Tibial artery (tissue), 4 donors: ENCODE measurements at regions not wholly inside any gene's neighbourhood (a gene's known extent, or its start where the extent isn't known, plus 50 kb on each side); places are given as distances from the start of the nearest gene placed in this dataset.
"Not testable (repeated sequence)": the region's sequence is repeated elsewhere in the genome, so short reads cannot be mapped to it uniquely, and the experiment has no call there.

Experiments used
- DNase-seq, 2 donors: peaks; one replicate each; pipeline ENCODE4 v3.0.0-alpha.2; 2019
- H3K27ac ChIP-seq, 2 donors: fragments of 200-600 bp; sonication (generic) in 1 of 2; 1 replicate in 1 of 2; 2 replicates in 1 of 2; pipeline ENCODE4 v1.5.1; 2018 to 2019; ENCODE audit warnings: mild to moderate bottlenecking in 1 of 2
- H3K27me3 ChIP-seq, 2 donors: fragments of 200-600 bp; sonication (generic) in 1 of 2; one replicate each; pipeline versions ENCODE4 v1.5.1 to v1.6.0; 2016 to 2019
- H3K36me3 ChIP-seq, 3 donors: fragments of 200-600 bp; sonication (generic) in 2 of 3; one replicate each; pipeline ENCODE4 v1.5.1; 2016 to 2019; ENCODE audit warnings: mild to moderate bottlenecking in 2 of 3
- H3K4me1 ChIP-seq, 4 donors: fragments of 200-600 bp; sonication (generic) in 2 of 4; 1 replicate in 3 of 4; 2 replicates in 1 of 4; pipeline ENCODE4 v1.5.1; 2016 to 2019
- H3K4me3 ChIP-seq, 2 donors: fragments of 200-600 bp; sonication (generic) in 1 of 2; 1 replicate in 1 of 2; 2 replicates in 1 of 2; pipeline ENCODE4 v1.5.1; 2018 to 2019; ENCODE audit warnings: mild to moderate bottlenecking in 2 of 2
- H3K9me3 ChIP-seq, 3 donors: fragments of 200-600 bp; sonication (generic) in 1 of 3; one replicate each; pipeline ENCODE4 v1.5.1; 2016 to 2019
- intact Hi-C: fragments of 100-400 bp; cut with DNase I; formaldehyde crosslinking; loops from one replicate; pipeline ENCODE4 v1.15.0; 2023; ENCODE audit warnings: low total_unique reads
- TF ChIP-seq, protein P1 (sequence below), 2 experiments: fragments of 200-600 bp in 1 of 2; fragments of 450-650 bp in 1 of 2; IDR thresholded peaks; one replicate each; pipeline ENCODE4 v1.5.1; 2017 to 2019; ENCODE audit warnings: antibody characterized with exemption in 2 of 2, mild to moderate bottlenecking in 1 of 2, moderate library complexity in 1 of 2

DNA sequence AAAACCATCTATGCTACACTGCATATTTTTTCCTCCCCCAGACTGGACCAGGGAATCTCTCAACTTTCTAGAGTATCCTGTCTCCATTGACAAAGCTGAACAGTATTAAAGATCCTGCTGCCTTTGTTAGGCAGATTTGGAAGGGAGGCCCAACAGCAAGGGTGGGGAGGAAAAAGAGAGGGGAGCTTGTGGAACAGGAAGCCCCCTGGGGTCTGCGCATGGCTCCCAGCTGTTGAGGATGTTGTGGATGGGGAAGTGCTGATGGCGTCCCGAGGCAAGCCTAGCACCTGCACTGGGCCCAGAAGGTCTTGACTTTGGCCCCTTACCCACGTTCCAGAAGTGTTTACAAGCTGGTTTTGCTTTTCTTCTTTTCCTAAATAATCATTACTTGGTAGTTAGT, 146.6 kb downstream of the TBC1D2B start:
- DNase-seq, H3K27ac ChIP-seq, H3K36me3 ChIP-seq, H3K9me3 ChIP-seq, H3K4me3 ChIP-seq, intact Hi-C loops, H3K4me1 ChIP-seq, H3K27me3 ChIP-seq: not testable (repeated sequence)

DNA sequence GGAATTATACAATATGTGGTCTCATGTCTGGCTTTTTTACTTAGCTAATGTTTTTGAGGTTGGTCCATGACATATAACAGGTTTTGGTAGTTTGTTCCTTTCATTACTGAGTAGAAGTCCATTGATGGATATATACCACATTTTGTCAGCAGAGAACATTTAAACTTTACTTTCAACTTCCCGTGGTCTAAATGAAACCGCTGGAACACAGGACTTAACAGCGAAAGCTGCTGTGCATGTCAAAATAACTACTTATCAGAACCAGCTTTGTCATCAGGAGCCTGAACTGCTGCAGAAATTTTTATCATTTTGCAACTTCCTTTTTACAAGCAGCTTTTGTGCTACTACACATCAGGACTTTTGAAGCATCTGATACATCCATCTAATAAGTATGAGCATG, 147.0 kb downstream of the TBC1D2B start:
- H3K9me3 ChIP-seq, intact Hi-C loops, H3K4me1 ChIP-seq, H3K4me3 ChIP-seq, H3K27ac ChIP-seq, H3K36me3 ChIP-seq, DNase-seq, H3K27me3 ChIP-seq: not testable (repeated sequence)

DNA sequence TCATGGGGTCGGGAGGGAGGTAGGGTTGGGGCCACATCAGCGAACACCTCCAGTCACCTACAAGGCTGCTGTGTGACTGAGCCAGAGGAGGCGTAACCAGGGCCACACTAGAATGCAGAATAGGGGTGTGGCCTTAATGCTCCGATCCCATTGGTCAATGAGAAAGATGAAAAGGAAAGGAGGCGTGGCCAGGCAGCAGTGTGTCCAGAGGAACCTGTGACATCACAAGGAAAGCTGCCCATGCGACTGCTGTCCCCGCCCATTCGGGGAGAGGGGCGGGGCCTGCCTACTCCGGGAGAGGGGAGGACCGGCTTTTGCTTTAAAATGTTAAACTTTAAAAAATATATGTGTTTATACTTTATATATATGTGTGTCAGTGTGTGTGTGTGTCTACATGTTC, 150.7 kb downstream of the TBC1D2B start:
- H3K9me3 ChIP-seq, intact Hi-C loops, H3K27ac ChIP-seq, H3K4me3 ChIP-seq, DNase-seq, H3K27me3 ChIP-seq, H3K4me1 ChIP-seq, H3K36me3 ChIP-seq: not testable (repeated sequence)

DNA sequence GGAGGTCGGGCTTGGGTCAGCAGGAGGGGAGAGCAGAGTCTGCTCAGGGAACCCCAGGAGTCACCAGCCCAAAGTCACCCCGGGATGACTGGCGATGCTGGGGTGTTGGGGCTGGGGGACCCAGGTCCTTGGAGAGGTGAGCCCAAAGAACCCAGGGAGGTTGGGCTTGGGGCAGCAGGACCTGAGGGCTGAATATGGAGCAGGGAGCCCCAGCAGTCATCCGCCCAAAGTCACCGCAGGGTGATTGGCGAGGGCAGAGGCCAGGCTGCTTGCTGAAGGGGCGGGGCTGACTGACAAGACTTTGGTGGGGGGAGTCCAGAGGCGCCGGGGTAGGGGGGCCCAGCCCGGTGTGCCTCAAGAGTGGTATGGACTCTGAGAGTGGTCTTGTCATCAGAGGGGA, 151.2 kb downstream of the TBC1D2B start:
- H3K9me3 ChIP-seq, H3K27ac ChIP-seq, intact Hi-C loops, H3K27me3 ChIP-seq, H3K4me1 ChIP-seq, H3K36me3 ChIP-seq, DNase-seq, H3K4me3 ChIP-seq: not testable (repeated sequence)

DNA sequence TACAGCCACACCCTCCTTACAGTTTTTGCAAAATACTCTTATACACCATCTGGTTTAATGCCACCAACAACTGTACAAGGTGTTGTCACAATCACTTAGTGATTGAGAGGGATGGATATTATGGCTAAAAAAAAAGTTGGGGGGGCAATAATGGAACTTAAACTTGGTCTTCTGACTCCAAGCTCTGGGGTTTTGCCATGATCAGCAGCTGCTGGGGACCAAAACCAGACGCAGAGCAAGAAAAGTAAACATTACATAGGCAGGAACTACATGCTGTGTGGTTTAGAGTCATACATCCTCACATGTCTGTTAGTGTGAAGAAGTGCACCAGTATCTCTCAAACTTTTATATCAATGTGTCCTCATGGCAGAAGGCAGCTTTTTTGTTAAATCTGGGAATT, 152.4 kb downstream of the TBC1D2B start:
- intact Hi-C loops, H3K4me1 ChIP-seq, H3K36me3 ChIP-seq, H3K27me3 ChIP-seq, DNase-seq, H3K27ac ChIP-seq, H3K4me3 ChIP-seq, H3K9me3 ChIP-seq: not testable (repeated sequence)

DNA sequence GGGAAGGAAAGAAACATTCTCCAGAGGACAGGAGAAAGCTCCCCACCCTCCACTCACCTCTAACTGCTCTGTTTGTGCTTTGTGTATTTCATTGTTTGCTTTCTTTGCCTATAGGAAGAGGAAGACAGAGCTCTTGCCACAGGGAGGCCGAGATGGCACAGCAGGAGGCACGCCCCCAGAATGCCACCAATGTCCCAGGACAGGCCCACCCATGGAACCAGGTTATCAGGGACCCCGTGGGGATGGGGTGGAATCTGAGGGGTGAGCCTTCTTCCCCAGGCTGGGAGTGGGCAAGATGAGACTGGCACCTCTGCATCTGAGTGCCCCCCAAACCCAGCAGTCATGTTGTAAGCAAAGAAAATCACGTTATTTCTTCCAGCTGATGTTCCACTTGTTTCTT, 155.8 kb downstream of the TBC1D2B start:
- no peaks in the 10 kb centered on the region for H3K36me3 ChIP-seq
- H3K27me3 ChIP-seq, result peaks cover 0 to 6% of the 10 kb centered on the region in 2 donors
- H3K4me1 ChIP-seq, result no peaks in the 10 kb centered on the region
- no peak for DNase-seq
- no peak overlapping the region for H3K27ac ChIP-seq
- intact Hi-C loops, result no loop called here
- no peak overlapping the region for H3K4me3 ChIP-seq
- H3K9me3 ChIP-seq, result no peaks in the 10 kb centered on the region
- TF ChIP-seq, protein P1, sequence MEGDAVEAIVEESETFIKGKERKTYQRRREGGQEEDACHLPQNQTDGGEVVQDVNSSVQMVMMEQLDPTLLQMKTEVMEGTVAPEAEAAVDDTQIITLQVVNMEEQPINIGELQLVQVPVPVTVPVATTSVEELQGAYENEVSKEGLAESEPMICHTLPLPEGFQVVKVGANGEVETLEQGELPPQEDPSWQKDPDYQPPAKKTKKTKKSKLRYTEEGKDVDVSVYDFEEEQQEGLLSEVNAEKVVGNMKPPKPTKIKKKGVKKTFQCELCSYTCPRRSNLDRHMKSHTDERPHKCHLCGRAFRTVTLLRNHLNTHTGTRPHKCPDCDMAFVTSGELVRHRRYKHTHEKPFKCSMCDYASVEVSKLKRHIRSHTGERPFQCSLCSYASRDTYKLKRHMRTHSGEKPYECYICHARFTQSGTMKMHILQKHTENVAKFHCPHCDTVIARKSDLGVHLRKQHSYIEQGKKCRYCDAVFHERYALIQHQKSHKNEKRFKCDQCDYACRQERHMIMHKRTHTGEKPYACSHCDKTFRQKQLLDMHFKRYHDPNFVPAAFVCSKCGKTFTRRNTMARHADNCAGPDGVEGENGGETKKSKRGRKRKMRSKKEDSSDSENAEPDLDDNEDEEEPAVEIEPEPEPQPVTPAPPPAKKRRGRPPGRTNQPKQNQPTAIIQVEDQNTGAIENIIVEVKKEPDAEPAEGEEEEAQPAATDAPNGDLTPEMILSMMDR (IDR thresholded peaks at IDR 0.05), result no peak

DNA sequence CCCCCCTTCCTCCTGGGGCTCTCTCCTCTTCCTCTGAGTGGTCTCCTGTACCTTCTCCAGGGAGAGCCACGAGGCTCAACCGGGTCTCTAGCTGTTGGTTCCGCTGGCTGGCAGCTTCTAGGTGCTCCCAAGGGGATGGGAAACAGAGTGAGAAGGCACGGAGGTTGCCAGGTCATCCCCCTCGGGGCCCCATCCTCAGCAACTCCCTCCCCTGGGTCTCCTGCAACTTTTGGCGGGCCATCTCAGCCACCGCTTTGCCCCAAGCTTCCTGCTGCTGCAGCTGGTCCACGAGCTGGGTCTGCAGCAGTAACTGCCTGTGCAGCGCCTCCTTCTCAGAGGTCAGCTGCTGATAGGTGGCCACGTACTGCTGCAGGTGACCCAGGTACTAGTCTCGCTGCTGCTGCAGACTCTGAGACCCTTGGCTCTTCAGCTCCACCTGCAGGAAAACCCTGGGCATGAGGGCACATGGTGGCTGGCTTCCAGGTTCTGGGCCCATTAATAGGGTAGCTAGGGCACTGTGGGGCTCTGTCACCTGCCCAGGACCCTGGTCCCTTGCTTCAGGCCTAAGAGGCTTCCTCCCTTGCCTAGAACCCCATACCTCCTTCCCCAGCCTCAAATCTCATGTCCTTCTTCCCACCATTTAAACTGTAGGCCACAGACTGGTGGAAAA, 160.4 kb downstream of the TBC1D2B start:
- DNase-seq, intact Hi-C loops, H3K9me3 ChIP-seq, H3K4me1 ChIP-seq, H3K4me3 ChIP-seq, H3K27ac ChIP-seq, H3K36me3 ChIP-seq, H3K27me3 ChIP-seq: not testable (repeated sequence)

DNA sequence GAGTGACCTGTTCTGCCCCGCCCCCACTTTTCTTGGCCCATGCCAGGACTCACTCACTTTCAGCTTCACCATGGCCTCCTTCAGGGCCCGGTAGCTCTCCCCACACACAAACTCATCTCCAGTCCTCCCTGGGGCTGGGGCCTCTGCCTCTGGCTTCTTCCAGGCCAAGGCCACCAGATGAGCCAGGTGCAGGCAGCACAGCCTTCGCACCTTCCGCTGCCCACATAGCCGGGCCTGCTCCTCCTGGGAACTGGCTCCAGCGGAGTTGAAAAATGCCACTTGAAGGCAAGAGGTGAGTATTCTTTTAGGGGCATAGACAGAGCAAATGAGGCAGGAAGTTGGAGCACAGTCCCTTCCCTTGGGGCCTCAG, 161.6 kb downstream of the TBC1D2B start:
- DNase-seq, result peak in 1 of 2 donors; percentile 59

DNA sequence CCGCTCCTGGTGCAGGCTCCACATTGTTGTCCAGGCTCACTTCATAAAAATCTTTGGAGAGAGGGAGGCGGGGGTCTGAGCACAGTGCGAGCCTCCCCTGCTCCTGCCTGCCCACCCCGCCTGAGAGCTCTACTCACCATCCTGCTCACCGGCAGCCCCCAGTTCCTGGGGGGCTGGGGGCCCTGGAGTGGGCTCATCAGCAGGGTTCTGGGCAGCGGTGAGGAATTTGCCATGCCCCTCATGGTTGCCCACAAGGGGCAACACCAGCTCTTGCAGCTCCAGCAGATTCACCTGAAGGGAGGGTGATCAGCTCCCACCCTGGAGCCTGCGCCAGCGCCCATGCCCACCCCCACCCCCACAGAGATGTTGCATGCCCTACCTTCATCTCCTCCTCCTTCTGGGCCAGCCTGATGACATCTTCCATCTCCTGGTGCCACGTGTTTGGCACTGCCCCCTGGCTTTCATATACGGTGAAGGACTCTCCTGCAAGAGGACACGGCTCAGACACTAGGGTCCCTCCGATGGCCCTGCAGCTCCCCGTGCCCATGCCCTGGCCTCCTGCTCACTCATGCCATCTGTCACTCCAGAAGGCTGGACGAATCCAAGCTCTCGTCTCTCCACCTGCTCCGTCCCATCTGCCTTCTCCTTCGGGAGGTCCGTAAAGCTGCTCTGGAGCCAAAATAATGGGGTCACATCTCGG, 162.1 kb downstream of the TBC1D2B start:
- Histone ChIP-seq H3K27me3 (no peaks in the 10 kb centered on the region), H3K27ac (no peak overlapping the region), H3K4me3 (no peak overlapping the region), H3K4me1 (no peaks in the 10 kb centered on the region), H3K9me3 (no peaks in the 10 kb centered on the region), H3K36me3 (no peaks in the 10 kb centered on the region)
- intact Hi-C loops, result no loop called here
- DNase-seq, result peak in 1 of 2 donors; percentile 41
- TF ChIP-seq, protein P1 (IDR thresholded peaks at IDR 0.05), result no peak

More for the DNA sequence above, 161.6 kb downstream of the TBC1D2B start:
- H3K4me1 ChIP-seq, H3K4me3 ChIP-seq, H3K9me3 ChIP-seq, H3K27me3 ChIP-seq, H3K27ac ChIP-seq, intact Hi-C loops, H3K36me3 ChIP-seq: not testable (repeated sequence)

DNA sequence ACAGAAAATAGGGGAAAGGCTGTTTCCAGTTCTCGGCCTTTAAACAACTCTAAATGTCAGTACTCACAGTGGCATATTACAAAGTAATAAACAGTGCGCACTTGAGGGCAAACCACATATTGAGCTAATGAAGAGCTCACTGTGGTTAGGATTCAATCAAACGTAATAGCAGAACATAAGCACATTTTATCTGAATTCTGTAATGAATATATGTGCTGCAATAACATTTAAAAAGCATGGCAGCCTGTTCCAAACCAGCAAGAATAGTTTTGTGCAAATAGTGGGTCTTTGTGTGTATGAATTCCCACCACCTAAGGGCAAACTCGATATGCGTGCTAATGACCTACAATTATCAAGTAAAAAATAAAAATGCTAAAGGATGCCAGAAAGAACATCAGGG, 163.0 kb downstream of the TBC1D2B start:
- DNase-seq, H3K27ac ChIP-seq, intact Hi-C loops, H3K4me3 ChIP-seq, H3K4me1 ChIP-seq, H3K27me3 ChIP-seq, H3K9me3 ChIP-seq, H3K36me3 ChIP-seq: not testable (repeated sequence)
